Esophagus squamous epithelium (tissue), 5 donors: ENCODE measurements at regions not wholly inside any gene's neighbourhood (a gene's known extent, or its start where the extent isn't known, plus 50 kb on each side); places are given as distances from the start of the nearest gene placed in this dataset.

Source experiments
- DNase-seq: peaks from one replicate; lab custom pipeline; 2025; lab: John Stamatoyannopoulos, UW
- H3K27ac ChIP-seq, 4 donors: fragments of 200-600 bp; sonication (generic); one replicate each; pipeline ENCODE4 v1.5.1; 2016 to 2019; ENCODE audit warnings: mild to moderate bottlenecking in 1 of 4
- H3K27me3 ChIP-seq, 4 donors: fragments of 200-600 bp; sonication (generic); 1 replicate in 3 of 4; 2 replicates in 1 of 4; pipeline versions ENCODE4 v1.5.1 to v1.6.0; 2017 to 2021; ENCODE audit warnings: antibody characterized with exemption in 1 of 4
- H3K36me3 ChIP-seq, 3 donors: fragments of 200-600 bp; sonication (generic); one replicate each; pipeline ENCODE4 v1.5.1; 2016 to 2019
- H3K4me1 ChIP-seq, 3 donors: fragments of 200-600 bp; sonication (generic); one replicate each; pipeline ENCODE4 v1.5.1; 2017 to 2019
- H3K4me3 ChIP-seq, 4 donors: fragments of 200-600 bp; sonication (generic); 1 replicate in 3 of 4; 2 replicates in 1 of 4; pipeline ENCODE4 v1.5.1; 2016 to 2019; ENCODE audit warnings: mild to moderate bottlenecking in 2 of 4, moderate library complexity in 1 of 4
- H3K9me3 ChIP-seq, 3 donors: fragments of 200-600 bp; sonication (generic); one replicate each; pipeline ENCODE4 v1.5.1; 2016 to 2019
- POLR2A ChIP-seq, 4 donors: fragments of 450-650 bp; IDR thresholded peaks; one replicate each; pipeline ENCODE4 v1.6.1; 2017; ENCODE audit warnings: antibody characterized with exemption in 4 of 4, mild to moderate bottlenecking in 4 of 4, moderate library complexity in 3 of 4
- WGBS, 2 donors: methylation state at CpG; one replicate each; pipeline ENCODE4 v1.1.5; 2018; 5-methylcytosine and 5-hydroxymethylcytosine counted together
- intact Hi-C: fragments of 100-400 bp; cut with DNase I; formaldehyde crosslinking; loops from one replicate; pipeline ENCODE4 v1.15.0; 2022
- TF ChIP-seq, protein P1 (sequence below), 6 experiments: fragments of 450-650 bp in 4 of 6; fragments of 200-600 bp in 2 of 6; sonication (generic) in 2 of 6; IDR thresholded peaks; one replicate each; pipeline ENCODE4 v1.5.1; 2016 to 2019; ENCODE audit warnings: antibody characterized with exemption in 6 of 6, mild to moderate bottlenecking in 4 of 6, moderate library complexity in 4 of 6
- donor health status: DM: yes; HTN: yes; CAD: no.

DNA sequence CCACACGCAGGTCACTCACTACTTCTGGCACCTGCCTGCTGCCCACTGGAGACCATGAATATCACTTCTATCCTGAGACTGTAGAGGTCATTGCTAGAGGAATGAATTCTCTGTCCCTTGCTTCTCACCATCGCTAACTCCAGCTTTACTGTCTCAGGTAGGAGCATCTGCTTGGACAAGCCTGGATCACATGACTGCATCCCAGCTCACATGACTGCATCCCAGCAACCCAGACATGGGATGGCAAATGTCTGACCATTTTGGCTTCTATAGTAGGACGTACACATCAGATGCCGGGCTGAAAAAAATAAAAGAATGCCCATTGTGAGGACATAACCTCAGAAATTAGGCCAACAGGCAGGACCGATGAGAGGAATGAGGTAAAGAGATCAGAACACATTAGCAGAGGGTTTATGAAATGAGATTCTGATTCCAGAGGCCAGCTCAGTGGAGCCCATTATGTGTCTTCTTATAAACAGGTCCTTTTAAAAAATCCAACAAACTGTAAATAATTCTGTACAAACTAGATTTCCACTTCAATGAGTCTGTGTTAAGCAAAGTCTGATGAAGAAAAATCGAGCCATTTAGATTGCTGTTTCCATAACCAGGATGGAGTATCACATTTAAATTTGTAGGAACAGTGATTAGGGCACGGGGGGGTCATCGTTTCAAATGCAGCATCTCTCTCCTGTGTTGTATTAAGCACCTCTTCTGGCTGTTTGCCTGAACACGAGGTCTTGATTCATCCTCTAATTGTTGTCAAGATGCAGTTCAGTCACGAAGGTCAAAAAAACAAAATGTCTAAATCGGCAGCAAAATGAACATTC lies 126.7 kb downstream of the MTHFS start:
- H3K4me1 ChIP-seq, result no peaks in the 10 kb centered on the region
- no peak overlapping the region for H3K27ac ChIP-seq
- no peaks in the 10 kb centered on the region for H3K9me3 ChIP-seq
- H3K36me3 ChIP-seq, result no peaks in the 10 kb centered on the region
- no peak for DNase-seq
- H3K4me3 ChIP-seq, result no peak overlapping the region
- TF ChIP-seq, protein P1, sequence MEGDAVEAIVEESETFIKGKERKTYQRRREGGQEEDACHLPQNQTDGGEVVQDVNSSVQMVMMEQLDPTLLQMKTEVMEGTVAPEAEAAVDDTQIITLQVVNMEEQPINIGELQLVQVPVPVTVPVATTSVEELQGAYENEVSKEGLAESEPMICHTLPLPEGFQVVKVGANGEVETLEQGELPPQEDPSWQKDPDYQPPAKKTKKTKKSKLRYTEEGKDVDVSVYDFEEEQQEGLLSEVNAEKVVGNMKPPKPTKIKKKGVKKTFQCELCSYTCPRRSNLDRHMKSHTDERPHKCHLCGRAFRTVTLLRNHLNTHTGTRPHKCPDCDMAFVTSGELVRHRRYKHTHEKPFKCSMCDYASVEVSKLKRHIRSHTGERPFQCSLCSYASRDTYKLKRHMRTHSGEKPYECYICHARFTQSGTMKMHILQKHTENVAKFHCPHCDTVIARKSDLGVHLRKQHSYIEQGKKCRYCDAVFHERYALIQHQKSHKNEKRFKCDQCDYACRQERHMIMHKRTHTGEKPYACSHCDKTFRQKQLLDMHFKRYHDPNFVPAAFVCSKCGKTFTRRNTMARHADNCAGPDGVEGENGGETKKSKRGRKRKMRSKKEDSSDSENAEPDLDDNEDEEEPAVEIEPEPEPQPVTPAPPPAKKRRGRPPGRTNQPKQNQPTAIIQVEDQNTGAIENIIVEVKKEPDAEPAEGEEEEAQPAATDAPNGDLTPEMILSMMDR (IDR thresholded peaks at IDR 0.05), result no peak
- no peak for TF ChIP-seq POLR2A (IDR thresholded peaks at IDR 0.05)
- intact Hi-C loops, result no loop called here
- no peaks in the 10 kb centered on the region for H3K27me3 ChIP-seq
- WGBS, 2 donors, result 75 to 76% methylated on average over 10 to 11 of the region's 11 CpGs

DNA sequence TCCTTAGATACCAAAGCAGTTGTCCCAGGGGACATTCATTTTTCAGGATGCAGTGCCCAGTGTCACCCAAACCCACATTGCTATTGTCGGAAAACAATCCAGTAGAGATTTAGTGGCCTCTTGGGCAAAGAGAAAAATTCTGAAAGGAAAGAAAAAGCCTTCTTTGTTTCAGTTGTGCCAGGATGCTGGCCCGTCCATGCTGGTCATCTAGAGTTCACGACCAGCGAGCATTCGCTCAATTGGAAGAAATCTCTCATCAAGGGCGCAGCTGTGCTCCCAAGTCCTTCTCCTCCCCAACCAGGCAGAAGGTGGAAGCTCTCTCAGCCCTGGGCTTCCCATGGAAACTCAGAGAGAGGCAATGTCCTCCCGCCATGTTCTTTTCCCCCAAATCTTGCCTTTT lies 123.7 kb downstream of the MTHFS start:
- Histone ChIP-seq H3K4me3 (no peak overlapping the region), H3K4me1 (no peaks in the 10 kb centered on the region), H3K27me3 (no peaks in the 10 kb centered on the region), H3K27ac (no peak overlapping the region), H3K9me3 (no peaks in the 10 kb centered on the region), H3K36me3 (no peaks in the 10 kb centered on the region)
- TF ChIP-seq, protein P1 (IDR thresholded peaks at IDR 0.05), result no peak
- no peak for TF ChIP-seq POLR2A (IDR thresholded peaks at IDR 0.05)
- intact Hi-C loops, result no loop called here
- DNase-seq, result no peak
- 85 to 88% methylated on average over 7 of the region's 7 CpGs for WGBS, 2 donors

DNA sequence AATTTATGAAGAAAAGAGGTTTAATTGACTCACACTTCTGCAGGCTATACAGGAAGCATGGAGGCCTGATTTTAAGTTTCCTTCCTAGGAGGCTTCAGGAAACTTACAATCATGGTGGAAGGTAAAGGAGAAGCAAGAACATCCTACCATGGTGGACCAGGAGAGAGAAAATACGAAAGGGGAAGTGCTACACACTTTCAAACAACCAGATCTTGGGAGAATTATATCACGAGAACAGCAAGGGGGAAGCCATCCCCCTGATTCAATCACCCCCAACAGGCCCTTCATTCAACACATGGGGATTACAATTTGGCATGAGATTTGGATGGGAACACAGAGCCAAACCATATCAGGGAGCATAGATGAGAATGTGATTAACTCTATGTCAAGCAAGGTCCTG lies 121.0 kb downstream of the MTHFS start:
- no peak overlapping the region for H3K27ac ChIP-seq
- no peaks in the 10 kb centered on the region for H3K4me1 ChIP-seq
- H3K4me3 ChIP-seq, result no peak overlapping the region
- 52 to 58% methylated on average over 2 of the region's 2 CpGs for WGBS, 2 donors
- H3K36me3 ChIP-seq, result no peaks in the 10 kb centered on the region
- intact Hi-C loops, result no loop called here
- TF ChIP-seq, protein P1 (IDR thresholded peaks at IDR 0.05), result no peak
- no peak for TF ChIP-seq POLR2A (IDR thresholded peaks at IDR 0.05)
- no peak for DNase-seq
- H3K27me3 ChIP-seq, result peaks cover 0 to 8% (median 0%) of the 10 kb centered on the region in 4 donors
- peaks cover 0 to 1% (median under 1%) of the 10 kb centered on the region in 3 donors for H3K9me3 ChIP-seq

DNA sequence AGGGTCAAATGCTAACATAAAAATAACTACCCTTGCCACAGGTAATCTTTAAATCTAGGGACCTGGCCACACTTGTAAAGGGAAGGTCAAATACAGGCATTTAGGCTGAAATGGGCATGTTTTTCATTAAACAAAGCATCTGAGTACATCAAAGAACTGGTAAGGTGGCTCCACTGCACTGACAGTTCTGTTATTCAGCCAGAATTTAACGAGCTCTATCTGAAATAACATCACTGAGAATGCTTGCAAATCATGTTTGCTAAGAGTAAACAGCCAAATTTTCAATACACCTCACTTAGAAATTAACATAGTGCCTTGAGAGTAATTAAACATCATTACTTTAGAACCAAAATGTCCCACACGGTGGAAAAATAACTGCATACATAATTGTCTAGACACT lies 118.9 kb downstream of the MTHFS start:
- H3K4me1 ChIP-seq, result no peaks in the 10 kb centered on the region
- DNase-seq, result no peak
- H3K27me3 ChIP-seq, result peaks cover 0 to 9% (median 0%) of the 10 kb centered on the region in 4 donors
- intact Hi-C loops, result no loop called here
- no peak for TF ChIP-seq POLR2A (IDR thresholded peaks at IDR 0.05)
- TF ChIP-seq, protein P1 (IDR thresholded peaks at IDR 0.05), result no peak
- H3K27ac ChIP-seq, result no peak overlapping the region
- H3K36me3 ChIP-seq, result no peaks in the 10 kb centered on the region
- 28 to 38% methylated on average over 2 of the region's 2 CpGs for WGBS, 2 donors
- H3K9me3 ChIP-seq, result peaks cover 0 to 16% (median 5%) of the 10 kb centered on the region in 3 donors
- no peak overlapping the region for H3K4me3 ChIP-seq

DNA sequence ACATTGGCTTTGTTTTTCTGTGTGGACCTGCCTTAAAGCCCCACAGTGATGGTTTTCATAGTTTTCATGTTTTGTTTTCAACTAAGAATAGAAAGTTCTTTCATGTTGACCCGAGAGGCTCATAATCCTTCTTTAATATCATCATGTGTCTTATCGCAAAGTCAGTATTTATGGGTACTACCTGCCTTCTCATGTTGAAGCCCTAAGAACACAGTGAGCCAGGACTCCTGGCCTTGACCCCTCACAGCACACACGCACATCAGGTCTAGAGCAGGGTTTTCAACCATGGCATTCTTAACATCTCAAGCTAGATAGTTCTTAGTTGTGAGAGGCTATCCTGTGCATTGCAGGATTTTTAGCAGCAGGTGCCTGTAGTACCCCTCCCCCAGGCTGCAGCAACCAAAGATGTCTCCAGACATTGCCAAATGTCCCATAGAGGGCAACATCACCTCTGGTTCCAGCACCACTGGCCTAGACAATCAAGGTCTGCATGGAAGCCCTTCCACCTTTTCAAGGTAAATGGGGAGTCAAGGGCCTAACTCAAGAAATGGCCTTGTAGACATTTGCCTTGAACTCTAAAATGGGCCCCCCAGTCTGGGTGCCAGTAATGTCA lies 118.3 kb downstream of the MTHFS start:
- Histone ChIP-seq H3K4me3 (no peak overlapping the region), H3K9me3 (peaks cover 0 to 16% (median 5%) of the 10 kb centered on the region in 3 donors), H3K27me3 (peaks cover 0 to 9% (median 0%) of the 10 kb centered on the region in 4 donors), H3K27ac (no peak overlapping the region), H3K4me1 (no peaks in the 10 kb centered on the region), H3K36me3 (no peaks in the 10 kb centered on the region)
- intact Hi-C loops, result no loop called here
- DNase-seq, result no peak
- TF ChIP-seq, protein P1 (IDR thresholded peaks at IDR 0.05), result no peak
- no peak for TF ChIP-seq POLR2A (IDR thresholded peaks at IDR 0.05)
- whole genome bisulfite sequencing, 2 donors, result 66 to 86% methylated on average over 3 of the region's 3 CpGs
